ENCODE measurements at regions not wholly inside any gene's neighbourhood (a gene's known extent, or its start where the extent isn't known, plus 50 kb on each side); places are given as distances from the start of the nearest gene placed in this dataset.

GRCh38 chr6:40689185-40689584 is 102.0 kb upstream of the LRFN2 start:
- TF ChIP-seq ZNF274 (IDR thresholded peaks at IDR 0.05; ENCODE audit: low read depth, low read length) (no peak), SRF (IDR thresholded peaks at IDR 0.05; ENCODE audit: low read depth) (no peak), CEBPB (IDR thresholded peaks at IDR 0.05; ENCODE audit: low read depth) (no peak), CBX3 (IDR thresholded peaks at IDR 0.05; ENCODE audit: low read depth) (no peak), ZFX (IDR thresholded peaks at IDR 0.05) (no peak), ATF3 (IDR thresholded peaks at IDR 0.05) (no peak), MAX (IDR thresholded peaks at IDR 0.05) (no peak), EGR1 (IDR thresholded peaks at IDR 0.05; ENCODE audit: low read depth) (no peak), CTCF (IDR thresholded peaks at IDR 0.05 in 2 of 3, conservative IDR thresholded peaks at IDR 0.05 in 1 of 3; ENCODE audit: borderline replicate concordance in 1 of 3, insufficient read depth in 1 of 3, low read depth in 2 of 3, low read length in 2 of 3) (no peak), YY1 (IDR thresholded peaks at IDR 0.05; ENCODE audit: extremely low read depth, insufficient replicate concordance, low read depth, low read length) (no peak), REST (IDR thresholded peaks at IDR 0.05; ENCODE audit: low read depth) (no peak), ZBTB33 (IDR thresholded peaks at IDR 0.05; ENCODE audit: extremely low read depth, insufficient replicate concordance, low read length) (no peak), EZH2 (IDR thresholded peaks at IDR 0.05) (no peak), TCF7L2 (IDR thresholded peaks at IDR 0.05; ENCODE audit: borderline replicate concordance, extremely low read depth, insufficient read depth, insufficient read length) (no peak), SP1 (IDR thresholded peaks at IDR 0.05; ENCODE audit: low read depth) (no peak), JUND (IDR thresholded peaks at IDR 0.05) (no peak), EZH2phosphoT487 (IDR thresholded peaks at IDR 0.05; ENCODE audit: borderline replicate concordance) (no peak), SIN3A (IDR thresholded peaks at IDR 0.05; ENCODE audit: low read depth) (no peak), FOSL1 (IDR thresholded peaks at IDR 0.05; ENCODE audit: low read depth) (no peak), POLR2AphosphoS5 (IDR thresholded peaks at IDR 0.05; ENCODE audit: low read depth, low read length) (no peak)

More at GRCh38 chr6:40689185-40689584, 102.0 kb upstream of the LRFN2 start:
- intact Hi-C loops (cut with micrococcal nuclease): no loop called here
- Histone ChIP-seq H3K27me3 (ENCODE audit: insufficient read depth, low read length) (peaks cover 16% of the 10 kb centered on the region), H3K4me1 (ENCODE audit: control insufficient read depth in 1 of 2, insufficient read depth in 2 of 2, low read length in 2 of 2) (no peaks in the 10 kb centered on the region), H3K4me3 (replicated peaks in 1 of 2; ENCODE audit: low read depth in 1 of 2, low read length in 2 of 2) (no peak overlapping the region), H3K79me2 (ENCODE audit: insufficient read depth, low read length) (no peaks in the 10 kb centered on the region), H2AFZ (ENCODE audit: low read depth, low read length, poor library complexity, severe bottlenecking) (no peak overlapping the region), H3K9me3 (ENCODE audit: control insufficient read depth in 1 of 2, insufficient read depth in 1 of 2, low read depth in 1 of 2, low read length in 2 of 2) (peaks cover 0 to 6% of the 10 kb centered on the region in 2 experiments; a peak in 1 of 4 replicates), H3K36me3 (ENCODE audit: control insufficient read depth in 1 of 2, insufficient read depth in 2 of 2, low read length in 2 of 2) (no peaks in the 10 kb centered on the region), H3K9me2 (ENCODE audit: insufficient read depth) (no peaks in the 10 kb centered on the region), H3K9ac (ENCODE audit: low read length) (no peak overlapping the region), H3K27ac (ENCODE audit: low read depth, low read length) (no peak overlapping the region), H3K4me2 (ENCODE audit: low read length) (no peak overlapping the region), H4K20me1 (ENCODE audit: insufficient read depth) (no peaks in the 10 kb centered on the region)
- ChIA-PET POLR2A (no interaction called here), CTCF (no interaction called here), RAD21 (ENCODE audit: low non-redundant PET in 1 of 2, low total read pairs in 2 of 2, uncharacterized antibody in 2 of 2, unreplicated experiment in 2 of 2) (no interaction called here)
- no peak for ATAC-seq
- no peak for DNase-seq (ENCODE audit: low read depth, low spot score)
- no TSS peak for BruUV-seq (replicated peaks)

Data from HCT116 (cell line).